ENCODE measurements at regions not wholly inside any gene's neighbourhood (a gene's known extent, or its start where the extent isn't known, plus 50 kb on each side); places are given as distances from the start of the nearest gene placed in this dataset.

GRCh38 chr2:64876137-64876647, 113.0 kb upstream of the SLC1A4 start:
- TF ChIP-seq CTCF (IDR thresholded peaks at IDR 0.05; ENCODE audit: low read depth, low read length) = no peak
- no peak for TF ChIP-seq POLR2A (IDR thresholded peaks at IDR 0.05; ENCODE audit: extremely low read depth, insufficient read length)
- no peak for TF ChIP-seq MYC (IDR thresholded peaks at IDR 0.05; ENCODE audit: low read depth, low read length)

Data from NB4 (cell line).